IPS-15b (cell line): ENCODE measurements at regions not wholly inside any gene's neighbourhood (a gene's known extent, or its start where the extent isn't known, plus 50 kb on each side); places are given as distances from the start of the nearest gene placed in this dataset.
A peak's percentile ranks its signal among the peaks of the same experiment; 100 is the strongest.

ENCODE experiments used
- H3K27me3 ChIP-seq: one replicate; pipeline ENCODE4 v1.6.1; 2013; ENCODE audit warnings: low read length; ENCODE audit not compliant: control insufficient read depth, insufficient read depth
- H3K36me3 ChIP-seq: one replicate; pipeline ENCODE4 v1.6.1; 2013; ENCODE audit warnings: low read length; ENCODE audit not compliant: control insufficient read depth, insufficient read depth
- H3K4me1 ChIP-seq: one replicate; pipeline ENCODE4 v1.6.1; 2013; ENCODE audit warnings: mild to moderate bottlenecking, low read length; ENCODE audit not compliant: control insufficient read depth, insufficient read depth
- H3K4me3 ChIP-seq: one replicate; pipeline ENCODE4 v1.5.1; 2013; ENCODE audit warnings: low read depth, low read length
- H3K9ac ChIP-seq: one replicate; pipeline ENCODE4 v1.6.1; 2013; ENCODE audit warnings: low read depth, mild to moderate bottlenecking, low read length
- H3K9me3 ChIP-seq: one replicate; pipeline ENCODE4 v1.6.1; 2013; ENCODE audit warnings: mild to moderate bottlenecking, low read length; ENCODE audit not compliant: control insufficient read depth, insufficient read depth

- H3K9me3 ChIP-seq = no peaks in the 10 kb centered on the region
- no peaks in the 10 kb centered on the region for H3K36me3 ChIP-seq
- no peaks in the 10 kb centered on the region for H3K27me3 ChIP-seq
- no peak overlapping the region for H3K4me3 ChIP-seq
- no peak overlapping the region for H3K9ac ChIP-seq
- peaks cover 21% of the 10 kb centered on the region for H3K4me1 ChIP-seq
Measured at GRCh38 chr17:77370586-77370985, 229.8 kb downstream of the SEC14L1 start.

GRCh38 chr17:77371117-77371887, 230.5 kb downstream of the SEC14L1 start:
- H3K27me3 ChIP-seq = no peaks in the 10 kb centered on the region
- H3K9me3 ChIP-seq = no peaks in the 10 kb centered on the region
- no peak overlapping the region for H3K9ac ChIP-seq
- peaks cover 25% of the 10 kb centered on the region for H3K4me1 ChIP-seq
- no peak overlapping the region for H3K4me3 ChIP-seq
- no peaks in the 10 kb centered on the region for H3K36me3 ChIP-seq

GRCh38 chr17:77371888-77372443, 231.2 kb downstream of the SEC14L1 start:
- H3K4me3 ChIP-seq = peak overlapping the region; percentile 59
- peaks cover 23% of the 10 kb centered on the region for H3K4me1 ChIP-seq
- no peaks in the 10 kb centered on the region for H3K27me3 ChIP-seq

GRCh38 chr17:77372444-77373298, 231.9 kb downstream of the SEC14L1 start:
- no peaks in the 10 kb centered on the region for H3K9me3 ChIP-seq
- H3K4me1 ChIP-seq = peaks cover 23% of the 10 kb centered on the region
- peak overlapping the region; percentile 59 for H3K4me3 ChIP-seq
- H3K27me3 ChIP-seq = no peaks in the 10 kb centered on the region
- H3K9ac ChIP-seq = peak overlapping the region; percentile 5
- no peaks in the 10 kb centered on the region for H3K36me3 ChIP-seq

More at GRCh38 chr17:77371888-77372443, 231.2 kb downstream of the SEC14L1 start:
- no peaks in the 10 kb centered on the region for H3K9me3 ChIP-seq
- H3K36me3 ChIP-seq = no peaks in the 10 kb centered on the region
- peak overlapping the region; percentile 5 for H3K9ac ChIP-seq

GRCh38 chr17:77373299-77374169, 232.8 kb downstream of the SEC14L1 start:
- no peaks in the 10 kb centered on the region for H3K27me3 ChIP-seq
- no peaks in the 10 kb centered on the region for H3K9me3 ChIP-seq
- H3K9ac ChIP-seq = peak overlapping the region; percentile 79
- H3K4me1 ChIP-seq = peaks cover 23% of the 10 kb centered on the region
- H3K36me3 ChIP-seq = no peaks in the 10 kb centered on the region
- peak overlapping the region; percentile 88 for H3K4me3 ChIP-seq

- Histone ChIP-seq H3K27me3 (no peaks in the 10 kb centered on the region), H3K9ac (peak overlapping the region; percentile 79), H3K9me3 (no peaks in the 10 kb centered on the region), H3K36me3 (no peaks in the 10 kb centered on the region), H3K4me1 (peaks cover 23% of the 10 kb centered on the region), H3K4me3 (peak overlapping the region; percentile 88)
Measured at GRCh38 chr17:77374170-77374936, 233.6 kb downstream of the SEC14L1 start.

GRCh38 chr17:77375108-77375916, 234.5 kb downstream of the SEC14L1 start:
- H3K9ac ChIP-seq = peak overlapping the region; percentile 60
- peak overlapping the region; percentile 88 for H3K4me3 ChIP-seq
- H3K36me3 ChIP-seq = no peaks in the 10 kb centered on the region
- no peaks in the 10 kb centered on the region for H3K27me3 ChIP-seq
- H3K9me3 ChIP-seq = no peaks in the 10 kb centered on the region
- H3K4me1 ChIP-seq = peaks cover 22% of the 10 kb centered on the region

- Histone ChIP-seq H3K9me3 (no peaks in the 10 kb centered on the region), H3K4me1 (peaks cover 23% of the 10 kb centered on the region), H3K36me3 (peaks cover 3% of the 10 kb centered on the region), H3K27me3 (no peaks in the 10 kb centered on the region), H3K4me3 (no peak overlapping the region), H3K9ac (peak overlapping the region; percentile 60)
Measured at GRCh38 chr17:77375917-77376651, 235.3 kb downstream of the SEC14L1 start.

- Histone ChIP-seq H3K27me3 (no peaks in the 10 kb centered on the region), H3K9me3 (no peaks in the 10 kb centered on the region), H3K4me3 (no peak overlapping the region), H3K9ac (no peak overlapping the region), H3K36me3 (peaks cover 3% of the 10 kb centered on the region), H3K4me1 (peaks cover 18% of the 10 kb centered on the region)
Measured at GRCh38 chr17:77376795-77377709, 236.3 kb downstream of the SEC14L1 start.
